SU-DHL-6 (cell line): ENCODE measurements at regions not wholly inside any gene's neighbourhood (a gene's known extent, or its start where the extent isn't known, plus 50 kb on each side); places are given as distances from the start of the nearest gene placed in this dataset.

ENCODE experiments used
- H2AFZ ChIP-seq: fragments of 200-600 bp; sonication (generic); 2 replicates; pipeline ENCODE4 v1.6.1; 2014; ENCODE audit warnings: low read depth, mild to moderate bottlenecking, moderate library complexity, mixed read lengths, antibody characterized with exemption, low read length; ENCODE audit not compliant: severe bottlenecking
- H3F3A ChIP-seq: fragments of 200-600 bp; shearing (Covaris generic); 2 replicates; pipeline ENCODE4 v1.6.0; 2016; ENCODE audit warnings: antibody characterized with exemption, mild to moderate bottlenecking; ENCODE audit not compliant: insufficient read depth
- H3K27ac ChIP-seq: fragments of 200-600 bp; sonication (generic); 2 replicates; pipeline ENCODE4 v1.5.1; 2016; ENCODE audit warnings: low read depth, mild to moderate bottlenecking, low read length, moderate library complexity, mixed read lengths
- H3K27me3 ChIP-seq: fragments of 200-600 bp; sonication (generic), shearing (Covaris generic); 2 replicates; pipeline ENCODE4 v1.6.0; 2014; ENCODE audit warnings: mild to moderate bottlenecking, low read length
- H3K36me3 ChIP-seq: fragments of 200-600 bp; sonication (generic); 2 replicates; pipeline ENCODE4 v1.6.1; 2014; ENCODE audit warnings: mild to moderate bottlenecking, low read length, mixed read lengths
- H3K4me2 ChIP-seq: fragments of 300-600, 200-600 bp; shearing (Covaris generic), sonication (generic); 2 replicates; pipeline ENCODE4 v1.6.0; 2014; ENCODE audit warnings: low read length, low read depth, mild to moderate bottlenecking; ENCODE audit not compliant: poor library complexity, severe bottlenecking
- H3K4me3 ChIP-seq: fragments of 200-600 bp; sonication (generic); 2 replicates; pipeline ENCODE4 v1.5.1; 2014; ENCODE audit warnings: antibody characterized with exemption, low read length, mild to moderate bottlenecking, mixed read lengths; ENCODE audit not compliant: insufficient read depth, poor library complexity, severe bottlenecking
- H3K79me2 ChIP-seq: fragments of 200-600 bp; sonication (generic); 2 replicates; pipeline ENCODE4 v1.6.1; 2014; ENCODE audit warnings: mild to moderate bottlenecking, low read length, moderate library complexity; ENCODE audit not compliant: insufficient read depth
- H3K9ac ChIP-seq: fragments of 200-600 bp; sonication (generic); 2 replicates; pipeline ENCODE4 v1.7.0; 2014; ENCODE audit warnings: mild to moderate bottlenecking, low read length
- H3K9me2 ChIP-seq: fragments of 200-600 bp; sonication (generic); replicated peaks from 2 replicates; pipeline ENCODE4 v1.6.1; 2014; ENCODE audit warnings: low read length; ENCODE audit not compliant: insufficient read depth
- H3K9me3 ChIP-seq: fragments of 200-600 bp; sonication (generic); 2 replicates; pipeline ENCODE4 v1.6.1; 2014; ENCODE audit warnings: low read length, mixed read lengths; ENCODE audit not compliant: insufficient read depth
- H4K20me1 ChIP-seq: fragments of 200-600 bp; sonication (generic); 2 replicates; pipeline ENCODE4 v1.6.1; 2014; ENCODE audit warnings: low read depth, mild to moderate bottlenecking, antibody characterized with exemption, low read length, moderate library complexity, mixed read lengths
- CTCF ChIP-seq: fragments of 200-600 bp; sonication (generic); IDR thresholded peaks from one replicate; pipeline ENCODE4 v1.5.1; 2017; ENCODE audit warnings: antibody characterized with exemption, mild to moderate bottlenecking, low read length, moderate library complexity; ENCODE audit not compliant: insufficient read depth, poor library complexity, severe bottlenecking
- EZH2phosphoT487 ChIP-seq: fragments of 200-600 bp; sonication (generic), shearing (Covaris generic); conservative IDR thresholded peaks from 2 replicates; pipeline ENCODE4 v1.6.1; 2018; ENCODE audit warnings: mild to moderate bottlenecking, antibody characterized with exemption, low read length, moderate library complexity, mixed read lengths

- Histone ChIP-seq H3K9ac (no peak overlapping the region), H3K9me2 (no peaks in the 10 kb centered on the region), H2AFZ (no peak overlapping the region), H4K20me1 (no peaks in the 10 kb centered on the region), H3K4me3 (no peak overlapping the region), H3K79me2 (no peaks in the 10 kb centered on the region), H3K9me3 (peaks cover 15% of the 10 kb centered on the region; the same call in 1 of the 2 replicates), H3K4me2 (no peak overlapping the region), H3F3A (no peaks in the 10 kb centered on the region), H3K27me3 (no peaks in the 10 kb centered on the region), H3K27ac (no peak overlapping the region), H3K36me3 (no peaks in the 10 kb centered on the region)
- no peak for TF ChIP-seq EZH2phosphoT487
- TF ChIP-seq CTCF, result no peak
Measured at GRCh38 chr2:144967961-144968360, 448.0 kb upstream of the ZEB2 start.

DNA sequence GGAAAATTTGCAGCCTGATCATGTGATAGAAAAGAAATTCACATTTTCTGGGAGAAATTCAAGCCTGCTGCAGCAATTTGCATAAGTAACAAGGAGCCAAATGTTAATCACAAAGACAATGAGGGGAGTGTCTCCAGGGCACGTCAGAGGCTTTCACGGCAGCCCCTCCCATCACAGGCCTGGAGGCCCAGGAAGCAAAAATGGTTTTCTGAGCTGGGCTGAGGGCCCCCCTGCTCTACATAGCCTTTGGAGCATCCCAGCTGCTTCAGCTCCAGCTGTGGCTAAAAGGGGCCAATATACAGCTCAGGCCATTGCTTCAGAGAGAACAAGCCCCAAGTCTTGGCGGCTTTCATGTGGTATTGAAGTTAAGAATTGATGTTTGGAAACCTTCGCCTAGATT lies 445.3 kb upstream of the ZEB2 start:
- H3K9me3 ChIP-seq, result peaks cover 15% of the 10 kb centered on the region; the same call in 1 of the 2 replicates
- no peak overlapping the region for H3K4me2 ChIP-seq
- H2AFZ ChIP-seq, result no peak overlapping the region
- H4K20me1 ChIP-seq, result no peaks in the 10 kb centered on the region
- no peaks in the 10 kb centered on the region for H3K36me3 ChIP-seq
- no peak overlapping the region for H3K27ac ChIP-seq
- H3K4me3 ChIP-seq, result no peak overlapping the region
- H3K9ac ChIP-seq, result no peak overlapping the region
- H3K27me3 ChIP-seq, result no peaks in the 10 kb centered on the region
- H3K79me2 ChIP-seq, result no peaks in the 10 kb centered on the region
- H3K9me2 ChIP-seq, result no peaks in the 10 kb centered on the region
- TF ChIP-seq CTCF (no peak), EZH2phosphoT487 (no peak)
- no peaks in the 10 kb centered on the region for H3F3A ChIP-seq

DNA sequence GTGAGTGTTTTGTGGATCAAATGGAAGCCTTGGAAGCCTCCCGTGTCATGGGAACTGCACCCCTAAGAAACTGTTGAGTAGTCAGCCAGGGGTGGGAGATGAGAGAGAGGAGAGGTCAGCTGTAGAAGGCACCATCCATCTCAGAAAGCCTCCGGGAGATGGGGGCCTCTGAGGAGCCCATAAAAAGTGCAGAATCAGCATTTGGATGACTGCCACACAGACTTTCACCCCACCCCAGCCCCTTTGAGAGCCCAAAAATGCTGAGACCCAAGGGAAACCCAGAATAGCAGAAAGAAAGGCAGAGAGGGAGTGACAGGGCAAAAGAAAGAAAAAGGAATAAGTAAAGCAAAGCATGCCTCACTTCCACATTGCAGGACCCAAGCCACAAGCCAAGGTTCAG lies 443.1 kb upstream of the ZEB2 start:
- Histone ChIP-seq H3K27me3 (no peaks in the 10 kb centered on the region), H4K20me1 (no peaks in the 10 kb centered on the region), H3K9me2 (no peaks in the 10 kb centered on the region), H3K36me3 (no peaks in the 10 kb centered on the region), H3K4me2 (no peak overlapping the region), H3F3A (no peaks in the 10 kb centered on the region), H3K9ac (no peak overlapping the region), H2AFZ (no peak overlapping the region), H3K9me3 (peaks cover 15% of the 10 kb centered on the region; the same call in 1 of the 2 replicates), H3K27ac (no peak overlapping the region), H3K4me3 (no peak overlapping the region), H3K79me2 (no peaks in the 10 kb centered on the region)
- TF ChIP-seq EZH2phosphoT487, result no peak
- no peak for TF ChIP-seq CTCF

DNA sequence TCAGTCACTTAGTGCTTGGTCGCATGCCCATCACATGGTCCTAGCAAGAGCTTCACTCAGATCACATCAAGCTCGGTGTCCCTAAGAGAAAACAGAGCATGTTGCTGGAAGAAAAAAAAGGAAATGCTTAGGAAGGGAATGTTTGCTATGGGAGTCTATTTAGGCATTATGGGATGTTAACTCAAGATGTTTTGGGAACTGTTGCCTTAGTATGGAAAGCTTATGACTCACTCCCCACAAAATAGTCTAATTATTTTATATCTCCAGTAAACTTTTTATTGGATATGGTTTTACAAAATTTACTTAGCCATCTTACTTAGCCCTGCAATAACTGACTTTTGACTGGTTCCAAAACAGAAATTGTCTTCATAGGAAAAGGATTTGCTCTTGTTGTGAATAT lies 439.5 kb upstream of the ZEB2 start:
- H3F3A ChIP-seq, result no peaks in the 10 kb centered on the region
- H4K20me1 ChIP-seq, result no peaks in the 10 kb centered on the region
- TF ChIP-seq EZH2phosphoT487 (no peak), CTCF (no peak)
- H3K27ac ChIP-seq, result no peak overlapping the region
- no peaks in the 10 kb centered on the region for H3K27me3 ChIP-seq
- H3K9ac ChIP-seq, result no peak overlapping the region
- H3K4me3 ChIP-seq, result no peak overlapping the region
- H3K79me2 ChIP-seq, result no peaks in the 10 kb centered on the region
- H2AFZ ChIP-seq, result no peak overlapping the region
- no peak overlapping the region for H3K4me2 ChIP-seq
- 0 out of 2 replicates have a peak, but pooled peaks cover under 1% of the 10 kb centered on the region for H3K9me3 ChIP-seq
- H3K36me3 ChIP-seq, result no peaks in the 10 kb centered on the region
- H3K9me2 ChIP-seq, result no peaks in the 10 kb centered on the region
